Gastrocnemius medialis (tissue), 4 donors: ENCODE measurements at regions not wholly inside any gene's neighbourhood (a gene's known extent, or its start where the extent isn't known, plus 50 kb on each side); places are given as distances from the start of the nearest gene placed in this dataset.

Experiments
- CTCF ChIP-seq, 5 experiments: fragments of 450-650 bp in 3 of 5; fragments of 200-600 bp in 2 of 5; sonication (generic) in 2 of 5; IDR thresholded peaks in 4 of 5; conservative IDR thresholded peaks in 1 of 5; 1 replicate in 4 of 5; 2 replicates in 1 of 5; pipeline ENCODE4 v1.5.1; 2016 to 2019; ENCODE audit warnings: antibody characterized with exemption in 5 of 5, mild to moderate bottlenecking in 3 of 5, moderate library complexity in 3 of 5
- POLR2A ChIP-seq, 2 donors: fragments of 450-650 bp; IDR thresholded peaks; one replicate each; pipeline ENCODE4 v1.6.1; 2017; ENCODE audit warnings: antibody characterized with exemption in 2 of 2, mild to moderate bottlenecking in 2 of 2, moderate library complexity in 2 of 2

DNA sequence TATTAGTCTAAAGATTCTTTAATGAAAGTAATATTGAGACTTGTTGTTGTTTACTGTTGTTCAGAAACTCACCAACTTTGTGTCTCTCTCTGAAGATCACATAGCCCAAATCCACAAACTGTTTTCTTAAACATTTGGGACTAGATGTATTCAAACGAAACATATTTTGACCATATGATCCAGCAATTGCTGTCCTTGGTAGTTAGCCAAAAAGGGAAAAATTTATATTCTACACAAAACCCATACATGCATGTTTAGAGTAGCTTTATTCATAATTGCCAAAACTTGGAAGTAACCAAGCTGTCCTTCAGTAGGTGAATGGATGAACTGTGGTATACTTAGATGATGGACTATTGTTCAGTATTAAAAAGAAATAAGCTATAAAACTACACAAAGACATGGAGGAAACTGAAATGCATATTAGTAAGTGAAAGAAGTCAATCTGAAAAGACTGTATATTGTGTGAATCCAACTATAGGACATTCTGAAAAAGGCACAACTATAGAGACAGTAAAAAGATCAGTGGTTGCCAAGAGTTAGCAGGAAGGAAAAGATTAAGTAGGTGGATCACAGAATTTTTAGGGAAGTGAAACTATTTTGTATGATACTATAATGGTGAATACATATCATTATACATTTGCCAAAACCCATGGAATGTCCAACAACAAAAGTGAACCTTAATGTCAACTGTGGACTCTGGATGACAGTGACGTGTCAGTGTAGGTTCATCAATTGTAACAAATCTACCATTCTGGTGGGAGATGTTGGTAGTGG is 442.9 kb downstream of the INSC start:
- TF ChIP-seq CTCF (IDR thresholded peaks at IDR 0.05 in 4 of 5, conservative IDR thresholded peaks at IDR 0.05 in 1 of 5) (no peak), POLR2A (IDR thresholded peaks at IDR 0.05) (no peak)
